Thoracic aorta (tissue), 2 donors: ENCODE measurements at regions not wholly inside any gene's neighbourhood (a gene's known extent, or its start where the extent isn't known, plus 50 kb on each side); places are given as distances from the start of the nearest gene placed in this dataset.

Experiments
- ATAC-seq: fragments of 150-250 bp; one replicate; pipeline ENCODE4 v1.8.0; 2017; ENCODE audit warnings: low read depth; ENCODE audit not compliant: insufficient number of reproducible peaks, low FRiP score
- DNase-seq: peaks from one replicate; pipeline ENCODE4 v3.0.0-alpha.2; 2020; ENCODE audit warnings: low spot score
- H3K27ac ChIP-seq, 2 donors: fragments of 200-600 bp; sonication (generic); 1 replicate in 1 of 2; 2 replicates in 1 of 2; pipeline ENCODE4 v1.5.1; 2016; ENCODE audit warnings: mild to moderate bottlenecking in 2 of 2, moderate library complexity in 2 of 2
- H3K27me3 ChIP-seq: fragments of 200-600 bp; sonication (generic); replicated peaks from 2 replicates; pipeline ENCODE4 v1.6.0; 2016; ENCODE audit warnings: mild to moderate bottlenecking; ENCODE audit not compliant: insufficient read depth
- H3K36me3 ChIP-seq: fragments of 200-600 bp; sonication (generic); one replicate; pipeline ENCODE4 v1.5.1; 2016
- H3K4me1 ChIP-seq, 2 donors: fragments of 200-600 bp; sonication (generic); 1 replicate in 1 of 2; 2 replicates in 1 of 2; pipeline versions ENCODE4 v1.5.1 to v1.6.0; 2016; ENCODE audit warnings: low read depth in 2 of 2, mild to moderate bottlenecking in 1 of 2; ENCODE audit not compliant: control insufficient read depth in 1 of 2
- H3K4me3 ChIP-seq: fragments of 200-600 bp; sonication (generic); 2 replicates; pipeline ENCODE4 v1.5.1; 2016; ENCODE audit warnings: mild to moderate bottlenecking
- H3K9me3 ChIP-seq: fragments of 200-600 bp; sonication (generic); 2 replicates; pipeline ENCODE4 v1.5.1; 2016
- TF ChIP-seq, protein P1 (sequence below): fragments of 200-600 bp; sonication (generic); IDR thresholded peaks from one replicate; pipeline ENCODE4 v1.5.1; 2019; ENCODE audit warnings: antibody characterized with exemption

DNA sequence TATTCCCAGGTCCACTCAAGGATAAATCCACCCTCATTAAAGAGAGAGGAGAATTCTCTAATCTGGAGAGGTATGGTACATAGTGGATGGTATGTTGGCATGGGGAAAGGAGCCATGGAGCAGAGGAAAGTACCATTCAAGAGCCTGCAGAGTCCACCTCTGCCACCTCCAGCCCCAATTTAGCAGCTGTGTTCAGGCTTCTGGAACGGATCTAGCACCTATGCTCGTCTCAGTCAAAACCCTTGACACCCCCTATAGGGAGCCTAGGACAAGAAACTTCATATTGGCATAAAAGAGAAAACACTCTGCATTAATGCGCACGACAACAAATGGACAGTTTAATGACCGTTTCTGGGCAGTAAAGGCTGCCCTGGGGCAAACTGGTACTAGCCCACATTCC is 161.1 kb upstream of the FAM78B start:
- Histone ChIP-seq H3K4me3 (no peak overlapping the region), H3K27me3 (no peaks in the 10 kb centered on the region), H3K27ac (no peak overlapping the region), H3K36me3 (no peaks in the 10 kb centered on the region), H3K9me3 (no peaks in the 10 kb centered on the region), H3K4me1 (no peaks in the 10 kb centered on the region)
- ATAC-seq (no peak), DNase-seq (no peak)
- TF ChIP-seq, protein P1, sequence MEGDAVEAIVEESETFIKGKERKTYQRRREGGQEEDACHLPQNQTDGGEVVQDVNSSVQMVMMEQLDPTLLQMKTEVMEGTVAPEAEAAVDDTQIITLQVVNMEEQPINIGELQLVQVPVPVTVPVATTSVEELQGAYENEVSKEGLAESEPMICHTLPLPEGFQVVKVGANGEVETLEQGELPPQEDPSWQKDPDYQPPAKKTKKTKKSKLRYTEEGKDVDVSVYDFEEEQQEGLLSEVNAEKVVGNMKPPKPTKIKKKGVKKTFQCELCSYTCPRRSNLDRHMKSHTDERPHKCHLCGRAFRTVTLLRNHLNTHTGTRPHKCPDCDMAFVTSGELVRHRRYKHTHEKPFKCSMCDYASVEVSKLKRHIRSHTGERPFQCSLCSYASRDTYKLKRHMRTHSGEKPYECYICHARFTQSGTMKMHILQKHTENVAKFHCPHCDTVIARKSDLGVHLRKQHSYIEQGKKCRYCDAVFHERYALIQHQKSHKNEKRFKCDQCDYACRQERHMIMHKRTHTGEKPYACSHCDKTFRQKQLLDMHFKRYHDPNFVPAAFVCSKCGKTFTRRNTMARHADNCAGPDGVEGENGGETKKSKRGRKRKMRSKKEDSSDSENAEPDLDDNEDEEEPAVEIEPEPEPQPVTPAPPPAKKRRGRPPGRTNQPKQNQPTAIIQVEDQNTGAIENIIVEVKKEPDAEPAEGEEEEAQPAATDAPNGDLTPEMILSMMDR: no peak

DNA sequence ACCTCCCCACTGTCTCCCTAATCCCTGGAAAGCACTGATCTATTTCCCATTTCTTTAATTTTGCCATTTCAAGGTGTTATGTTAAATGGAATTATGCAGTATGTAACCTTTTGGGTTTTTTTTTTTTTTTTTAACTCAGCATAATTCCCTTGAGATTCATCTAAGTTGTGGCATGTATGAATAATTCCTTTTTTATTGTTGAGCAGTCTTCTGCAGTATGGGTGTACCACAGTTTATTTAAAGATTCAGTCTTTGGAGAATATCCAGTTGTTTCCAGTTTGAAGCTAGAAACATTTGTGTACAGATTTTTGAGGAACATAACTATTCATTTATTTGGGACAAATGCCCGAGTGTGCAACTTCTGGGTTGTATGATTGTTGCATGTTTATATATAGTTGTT is 162.2 kb upstream of the FAM78B start:
- ATAC-seq (no peak), DNase-seq (no peak)
- H3K9me3 ChIP-seq: no peaks in the 10 kb centered on the region
- H3K27me3 ChIP-seq: no peaks in the 10 kb centered on the region
- H3K4me3 ChIP-seq: no peak overlapping the region
- H3K36me3 ChIP-seq: no peaks in the 10 kb centered on the region
- H3K4me1 ChIP-seq: no peaks in the 10 kb centered on the region
- H3K27ac ChIP-seq: no peak overlapping the region
- TF ChIP-seq, protein P1: no peak

DNA sequence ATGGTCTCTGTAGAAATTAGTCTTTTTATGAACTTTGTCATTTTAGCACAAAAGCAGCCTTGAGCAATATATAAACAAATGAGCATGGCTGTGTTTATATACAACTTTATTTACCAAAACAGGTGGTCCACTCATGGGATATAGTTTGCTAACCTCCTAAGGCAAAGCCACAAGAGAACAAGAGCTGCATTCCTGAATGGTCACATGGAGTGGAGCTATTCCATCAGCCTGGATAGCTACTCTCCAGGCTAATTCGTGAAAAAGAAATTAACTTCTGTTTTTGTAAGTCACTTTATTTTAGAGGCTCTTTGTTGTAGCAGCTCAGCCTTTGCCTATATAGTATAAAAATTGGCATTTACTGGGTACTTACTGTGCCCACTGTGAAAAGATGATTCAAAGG is 163.3 kb upstream of the FAM78B start:
- DNase-seq (no peak), ATAC-seq (no peak)
- Histone ChIP-seq H3K27ac (no peak overlapping the region), H3K9me3 (no peaks in the 10 kb centered on the region), H3K36me3 (no peaks in the 10 kb centered on the region), H3K27me3 (no peaks in the 10 kb centered on the region), H3K4me3 (no peak overlapping the region), H3K4me1 (no peaks in the 10 kb centered on the region)
- TF ChIP-seq, protein P1: no peak

DNA sequence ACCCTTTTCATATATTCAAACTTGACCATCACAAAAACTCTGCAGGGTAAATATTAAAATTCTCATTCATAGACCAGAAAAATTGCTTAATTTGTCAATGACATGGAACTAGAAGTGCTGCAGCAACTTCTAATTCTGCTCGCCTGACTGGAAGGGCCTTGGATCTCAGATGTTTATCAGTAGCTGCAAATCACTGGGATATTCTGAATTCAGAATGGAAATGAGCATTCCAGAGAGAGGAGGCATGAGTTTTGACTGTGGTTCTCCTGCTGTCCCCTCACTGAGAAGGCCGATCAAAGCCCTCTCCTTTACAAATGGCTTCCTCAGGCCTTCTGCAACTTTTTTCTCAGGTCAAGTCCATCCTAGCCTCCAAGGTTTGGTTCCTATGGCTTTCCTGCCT is 171.3 kb upstream of the FAM78B start:
- no peaks in the 10 kb centered on the region for H3K4me1 ChIP-seq
- TF ChIP-seq, protein P1: no peak
- H3K27ac ChIP-seq: no peak overlapping the region
- ATAC-seq (no peak), DNase-seq (no peak)
- no peaks in the 10 kb centered on the region for H3K9me3 ChIP-seq
- H3K4me3 ChIP-seq: no peak overlapping the region
- no peaks in the 10 kb centered on the region for H3K27me3 ChIP-seq
- H3K36me3 ChIP-seq: no peaks in the 10 kb centered on the region

DNA sequence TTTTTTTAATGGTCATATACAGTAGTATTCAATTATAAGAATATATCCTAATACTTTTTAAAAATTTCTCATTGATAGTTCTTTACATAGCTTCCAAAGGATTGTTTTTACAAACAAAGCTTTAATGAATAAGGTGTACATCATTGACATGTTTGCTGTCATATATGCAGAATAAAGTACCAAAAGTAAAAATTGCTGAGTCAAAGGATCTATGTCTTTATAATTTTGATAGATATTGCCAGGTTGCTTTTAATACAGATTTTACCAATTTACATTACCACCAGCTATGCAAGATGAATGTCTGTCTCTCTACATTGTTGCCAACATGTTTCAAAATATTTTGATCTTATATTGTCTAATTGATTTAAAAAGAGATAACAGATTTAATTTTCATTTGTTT is 173.9 kb upstream of the FAM78B start:
- Histone ChIP-seq H3K9me3 (no peaks in the 10 kb centered on the region), H3K27me3 (no peaks in the 10 kb centered on the region), H3K27ac (no peak overlapping the region), H3K36me3 (no peaks in the 10 kb centered on the region), H3K4me3 (no peak overlapping the region), H3K4me1 (no peaks in the 10 kb centered on the region)
- DNase-seq (no peak), ATAC-seq (no peak)
- TF ChIP-seq, protein P1: no peak
